ENCODE measurements at regions not wholly inside any gene's neighbourhood (a gene's known extent, or its start where the extent isn't known, plus 50 kb on each side); places are given as distances from the start of the nearest gene placed in this dataset.
"Not testable (repeated sequence)": the region's sequence is repeated elsewhere in the genome, so short reads cannot be mapped to it uniquely, and the experiment has no call there.

DNA sequence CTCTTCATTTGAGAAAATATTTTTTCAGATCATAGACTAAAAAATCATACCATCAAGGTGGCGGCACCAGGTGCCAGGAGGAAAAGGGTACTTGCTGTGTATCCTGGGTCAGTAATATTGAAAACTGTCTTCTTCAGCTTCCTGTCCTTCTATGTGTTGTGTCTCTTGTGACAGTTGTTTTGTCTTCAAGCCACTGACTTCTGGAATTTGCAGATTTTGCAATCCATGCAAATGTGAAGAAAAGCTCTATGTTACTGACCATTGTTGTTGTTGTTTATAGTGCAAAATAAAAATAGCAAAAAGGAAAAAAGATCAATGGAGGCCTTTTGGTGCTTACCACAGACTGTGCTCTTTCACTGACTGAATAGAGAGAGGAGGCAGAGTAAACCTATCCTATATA, 83.2 kb upstream of the RHOU start:
- no peak for DNase-seq
- WGBS, 3 donors, result 88 to 90% (median 89%) methylated on average over 1 of the region's 1 CpG
- Histone ChIP-seq H3K27me3 (no peaks in the 10 kb centered on the region), H3K9me3 (no peaks in the 10 kb centered on the region), H3K36me3 (no peaks in the 10 kb centered on the region), H3K4me3 (no peak overlapping the region), H3K4me1 (ENCODE audit: insufficient read depth) (peaks cover 5% of the 10 kb centered on the region), H3K27ac (no peak overlapping the region)
- intact Hi-C loops (cut with DNase I), result no loop called here
- TF ChIP-seq, protein P1, sequence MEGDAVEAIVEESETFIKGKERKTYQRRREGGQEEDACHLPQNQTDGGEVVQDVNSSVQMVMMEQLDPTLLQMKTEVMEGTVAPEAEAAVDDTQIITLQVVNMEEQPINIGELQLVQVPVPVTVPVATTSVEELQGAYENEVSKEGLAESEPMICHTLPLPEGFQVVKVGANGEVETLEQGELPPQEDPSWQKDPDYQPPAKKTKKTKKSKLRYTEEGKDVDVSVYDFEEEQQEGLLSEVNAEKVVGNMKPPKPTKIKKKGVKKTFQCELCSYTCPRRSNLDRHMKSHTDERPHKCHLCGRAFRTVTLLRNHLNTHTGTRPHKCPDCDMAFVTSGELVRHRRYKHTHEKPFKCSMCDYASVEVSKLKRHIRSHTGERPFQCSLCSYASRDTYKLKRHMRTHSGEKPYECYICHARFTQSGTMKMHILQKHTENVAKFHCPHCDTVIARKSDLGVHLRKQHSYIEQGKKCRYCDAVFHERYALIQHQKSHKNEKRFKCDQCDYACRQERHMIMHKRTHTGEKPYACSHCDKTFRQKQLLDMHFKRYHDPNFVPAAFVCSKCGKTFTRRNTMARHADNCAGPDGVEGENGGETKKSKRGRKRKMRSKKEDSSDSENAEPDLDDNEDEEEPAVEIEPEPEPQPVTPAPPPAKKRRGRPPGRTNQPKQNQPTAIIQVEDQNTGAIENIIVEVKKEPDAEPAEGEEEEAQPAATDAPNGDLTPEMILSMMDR (IDR thresholded peaks at IDR 0.05), result no peak
- TF ChIP-seq POLR2A (IDR thresholded peaks at IDR 0.05), result no peak
- TF ChIP-seq EP300 (IDR thresholded peaks at IDR 0.05), result no peak

DNA sequence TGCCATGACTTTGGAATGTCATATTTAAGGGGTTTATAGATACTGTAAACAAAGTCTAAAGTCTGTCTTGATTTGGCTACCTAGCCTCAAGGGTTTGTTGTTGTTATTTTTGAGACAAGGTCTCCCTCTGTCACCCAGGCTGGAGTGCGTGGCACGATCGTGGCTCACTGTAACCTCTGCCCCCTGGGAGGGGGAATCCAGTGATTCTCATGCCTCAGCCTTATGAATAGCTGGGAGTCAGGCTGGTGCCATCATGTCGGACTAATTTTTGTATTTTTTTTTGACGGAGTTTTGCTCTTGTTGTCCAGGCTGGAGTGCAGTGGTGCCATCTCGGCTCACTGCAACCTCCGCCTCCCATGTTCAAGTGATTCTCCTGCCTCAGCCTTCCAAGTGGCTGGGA, 82.2 kb upstream of the RHOU start:
- H3K4me3 ChIP-seq; H3K9me3 ChIP-seq; DNase-seq; intact Hi-C loops (cut with DNase I); H3K36me3 ChIP-seq; H3K27me3 ChIP-seq; H3K27ac ChIP-seq; H3K4me1 ChIP-seq (ENCODE audit: insufficient read depth): not testable (repeated sequence)
- 85 to 89% (median 89%) methylated on average over 7 of the region's 7 CpGs for WGBS, 3 donors

DNA sequence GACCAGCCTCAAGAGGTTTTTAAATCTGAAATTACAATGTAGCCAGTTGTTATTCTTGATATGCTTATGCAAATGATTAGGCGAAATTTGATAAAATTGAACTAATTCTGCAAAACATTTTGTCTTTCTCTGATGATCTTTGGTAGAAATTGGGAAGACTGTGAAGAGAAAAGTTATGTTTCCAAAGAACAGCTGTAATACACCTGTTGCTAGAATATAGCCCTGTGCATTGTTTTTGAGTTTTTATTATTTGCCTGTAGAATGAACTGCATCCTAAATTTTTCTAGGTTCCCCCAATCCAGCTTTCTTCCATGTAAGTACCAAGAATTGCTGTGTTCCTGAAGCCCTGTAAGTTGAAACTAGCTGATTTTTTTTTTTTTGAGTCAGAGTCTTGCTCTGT, 81.5 kb upstream of the RHOU start:
- no peaks in the 10 kb centered on the region for H3K27me3 ChIP-seq
- no peaks in the 10 kb centered on the region for H3K36me3 ChIP-seq
- TF ChIP-seq EP300 (IDR thresholded peaks at IDR 0.05) (no peak), POLR2A (IDR thresholded peaks at IDR 0.05) (no peak)
- TF ChIP-seq, protein P1 (IDR thresholded peaks at IDR 0.05), result no peak
- 79 to 94% (median 88%) methylated on average over 1 of the region's 1 CpG for WGBS, 3 donors
- H3K27ac ChIP-seq, result no peak overlapping the region
- no peak for DNase-seq
- H3K9me3 ChIP-seq, result no peaks in the 10 kb centered on the region
- H3K4me1 ChIP-seq (ENCODE audit: insufficient read depth), result no peaks in the 10 kb centered on the region
- intact Hi-C loops (cut with DNase I), result no loop called here
- H3K4me3 ChIP-seq, result no peak overlapping the region

DNA sequence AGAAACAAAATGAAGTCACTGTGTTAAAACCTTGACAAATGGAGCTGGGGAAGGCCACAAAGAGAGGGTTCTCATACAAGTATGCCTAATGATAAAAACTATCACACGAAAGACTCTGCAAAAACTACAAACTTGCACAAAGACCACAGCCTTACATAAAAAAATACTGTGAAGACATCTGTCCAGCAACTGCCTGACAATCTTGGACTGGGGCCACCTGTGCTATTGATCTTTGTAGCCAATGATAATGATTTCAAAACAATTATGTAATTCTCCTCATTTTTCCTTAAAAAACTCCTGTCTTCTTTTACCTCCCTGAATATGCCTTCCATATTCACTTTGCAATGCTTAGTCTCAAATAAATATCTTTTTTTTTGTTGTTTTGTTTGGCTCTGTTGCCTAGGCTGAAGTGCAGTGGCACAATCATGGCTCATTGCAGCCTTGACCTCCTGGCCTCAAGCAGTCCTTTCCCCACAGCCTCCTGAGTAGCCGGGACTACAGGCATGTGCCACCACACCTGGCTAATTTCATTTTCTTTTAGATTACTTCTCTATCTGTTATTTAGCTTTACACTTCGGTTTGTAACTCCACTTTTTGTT, 79.4 kb upstream of the RHOU start:
- H3K27me3 ChIP-seq, result no peaks in the 10 kb centered on the region
- DNase-seq, result no peak
- 37 to 61% (median 58%) methylated on average over 3 of the region's 3 CpGs for WGBS, 3 donors
- no peak overlapping the region for H3K27ac ChIP-seq
- H3K36me3 ChIP-seq, result no peaks in the 10 kb centered on the region
- intact Hi-C loops (cut with DNase I), result no loop called here
- H3K4me1 ChIP-seq (ENCODE audit: insufficient read depth), result no peaks in the 10 kb centered on the region
- TF ChIP-seq EP300 (IDR thresholded peaks at IDR 0.05) (no peak), POLR2A (IDR thresholded peaks at IDR 0.05) (no peak)
- TF ChIP-seq, protein P1 (IDR thresholded peaks at IDR 0.05), result no peak
- H3K4me3 ChIP-seq, result no peak overlapping the region
- no peaks in the 10 kb centered on the region for H3K9me3 ChIP-seq

DNA sequence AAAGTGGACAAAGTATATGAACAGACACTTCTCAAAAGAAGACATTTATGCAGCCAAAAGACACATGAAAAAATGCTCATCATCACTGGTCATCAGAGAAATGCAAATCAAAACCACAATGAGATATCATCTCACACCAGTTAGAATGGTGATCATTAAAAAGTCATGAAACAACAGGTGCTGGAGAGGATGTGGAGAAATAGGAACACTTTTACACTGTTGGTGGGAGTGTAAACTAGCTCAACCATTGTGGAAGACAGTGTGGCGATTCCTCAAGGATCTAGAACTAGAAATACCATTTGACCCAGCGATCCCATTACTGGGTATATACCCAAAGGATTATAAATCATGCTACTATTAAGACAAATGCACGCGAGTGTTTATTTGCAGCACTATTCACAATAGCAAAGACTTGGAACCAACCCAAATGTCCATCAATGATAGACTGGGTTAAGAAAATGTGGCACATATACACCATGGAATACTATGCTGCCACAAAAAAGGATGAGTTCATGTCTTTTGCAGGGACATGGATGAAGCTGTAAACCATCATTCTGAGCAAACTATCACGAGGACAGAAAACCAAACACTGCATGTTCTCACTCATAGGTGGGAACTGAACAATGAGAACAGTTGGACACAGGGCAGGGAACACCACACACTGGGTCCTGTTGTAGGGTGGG, 73.1 kb upstream of the RHOU start:
- WGBS, 3 donors, result 83 to 89% (median 85%) methylated on average over 5 of the region's 5 CpGs
- H3K36me3 ChIP-seq; H3K9me3 ChIP-seq; H3K4me1 ChIP-seq (ENCODE audit: insufficient read depth); H3K4me3 ChIP-seq; H3K27me3 ChIP-seq; DNase-seq; H3K27ac ChIP-seq: not testable (repeated sequence)
- intact Hi-C loops (cut with DNase I), result loop anchor here in 2 of 4 donors (10.0 kb wide), 3 partner anchors 573 to 823 kb away; no protein-coding TSS in a partner anchor

Data from ovary (tissue), 7 donors.